ENCODE measurements at regions not wholly inside any gene's neighbourhood (a gene's known extent, or its start where the extent isn't known, plus 50 kb on each side); places are given as distances from the start of the nearest gene placed in this dataset.

DNA sequence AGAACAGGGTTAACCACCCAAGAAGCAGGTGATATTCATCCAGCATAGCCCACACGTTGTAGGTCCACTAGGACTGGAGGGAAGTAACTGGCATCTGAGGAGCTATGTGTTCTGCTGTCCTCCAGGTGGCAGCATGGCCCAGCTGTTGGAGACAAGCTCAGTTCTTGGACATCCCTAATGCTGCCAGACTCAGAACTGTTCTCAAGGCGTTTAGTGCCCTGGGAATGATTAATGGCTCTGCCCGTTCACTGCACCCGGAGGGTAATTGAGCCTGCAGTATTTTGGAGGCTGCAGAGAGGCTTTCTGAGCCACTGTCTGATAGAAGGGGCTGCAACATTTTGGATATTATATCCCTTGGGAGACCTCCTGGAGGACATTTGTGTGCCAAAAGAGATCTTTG, 521.3 kb upstream of the SEMA6D start:
- Histone ChIP-seq H3K4me1 (ENCODE audit: control insufficient read depth in 5 of 5, insufficient read depth in 5 of 5, low read length in 5 of 5) (peaks cover 0 to 3% (median 0%) of the 10 kb centered on the region in 5 donors), H3K27me3 (ENCODE audit: control insufficient read depth in 5 of 5, insufficient read depth in 4 of 5, low read length in 5 of 5) (no peaks in the 10 kb centered on the region), H3K9ac (ENCODE audit: low read length in 5 of 5) (no peak overlapping the region), H3K36me3 (ENCODE audit: control insufficient read depth in 5 of 5, insufficient read depth in 5 of 5, low read length in 5 of 5) (no peaks in the 10 kb centered on the region), H3K4me3 (ENCODE audit: low read depth in 1 of 5, low read length in 5 of 5) (no peak overlapping the region), H3K27ac (ENCODE audit: low read depth, low read length) (no peak overlapping the region), H3K9me3 (ENCODE audit: control insufficient read depth in 5 of 5, low read length in 5 of 5) (no peaks in the 10 kb centered on the region)

DNA sequence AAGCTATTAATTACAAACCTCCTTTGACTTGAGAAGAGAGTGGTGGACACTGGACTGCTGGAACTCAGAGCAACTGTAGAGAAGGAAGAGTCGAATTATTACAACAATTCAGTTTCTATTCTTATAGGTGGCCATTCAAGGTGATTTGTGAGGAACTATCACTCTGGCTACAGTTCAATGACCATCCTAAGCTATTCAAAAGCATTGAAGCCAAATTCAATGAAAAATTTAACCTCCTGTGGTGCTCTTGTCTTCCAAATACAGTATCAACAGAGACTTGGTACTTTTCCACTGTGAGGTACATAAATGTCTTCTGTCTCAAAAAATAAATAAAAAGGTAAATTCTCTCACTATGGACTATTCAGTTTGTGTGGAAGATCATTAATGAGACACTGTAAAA, 513.3 kb upstream of the SEMA6D start:
- Histone ChIP-seq H3K9me3 (ENCODE audit: control insufficient read depth in 5 of 5, low read length in 5 of 5) (no peaks in the 10 kb centered on the region), H3K36me3 (ENCODE audit: control insufficient read depth in 5 of 5, insufficient read depth in 5 of 5, low read length in 5 of 5) (no peaks in the 10 kb centered on the region), H3K27ac (ENCODE audit: low read depth, low read length) (no peak overlapping the region), H3K4me3 (ENCODE audit: low read depth in 1 of 5, low read length in 5 of 5) (no peak overlapping the region), H3K27me3 (ENCODE audit: control insufficient read depth in 5 of 5, insufficient read depth in 4 of 5, low read length in 5 of 5) (no peaks in the 10 kb centered on the region), H3K4me1 (ENCODE audit: control insufficient read depth in 5 of 5, insufficient read depth in 5 of 5, low read length in 5 of 5) (no peaks in the 10 kb centered on the region), H3K9ac (ENCODE audit: low read length in 5 of 5) (no peak overlapping the region)

DNA sequence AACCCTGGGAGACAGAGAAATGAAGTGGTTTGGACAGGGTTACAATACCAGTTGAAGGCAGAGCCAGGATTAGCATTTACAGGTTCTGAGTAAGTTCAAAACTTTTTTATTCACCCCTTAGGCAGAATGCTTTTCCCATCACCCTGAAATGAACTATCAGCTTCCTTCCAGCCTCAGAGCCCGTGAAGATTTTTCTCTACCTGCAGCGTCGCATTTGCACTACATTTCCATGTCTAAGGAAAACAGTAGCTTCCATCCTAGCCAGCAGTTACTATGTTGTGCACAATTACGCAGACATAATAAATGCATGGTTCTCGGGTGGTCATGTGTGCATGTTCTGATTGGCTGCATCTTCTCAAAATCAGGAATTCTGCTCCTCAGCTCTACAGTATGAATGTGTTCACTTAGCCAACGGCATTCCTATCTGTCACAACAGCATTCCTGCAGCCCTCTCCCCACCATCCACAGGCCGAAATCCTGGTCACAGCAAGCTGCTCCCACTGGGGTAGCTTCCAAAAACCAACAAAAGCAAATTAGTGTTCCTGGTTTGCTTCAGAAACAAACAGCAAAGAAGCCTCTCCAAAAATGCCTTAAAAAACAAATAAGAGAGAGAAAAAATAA, 510.8 kb upstream of the SEMA6D start:
- H3K4me3 ChIP-seq (ENCODE audit: low read depth in 1 of 5, low read length in 5 of 5), result no peak overlapping the region
- no peak overlapping the region for H3K27ac ChIP-seq (ENCODE audit: low read depth, low read length)
- no peaks in the 10 kb centered on the region for H3K27me3 ChIP-seq (ENCODE audit: control insufficient read depth in 5 of 5, insufficient read depth in 4 of 5, low read length in 5 of 5)
- no peaks in the 10 kb centered on the region for H3K9me3 ChIP-seq (ENCODE audit: control insufficient read depth in 5 of 5, low read length in 5 of 5)
- no peaks in the 10 kb centered on the region for H3K4me1 ChIP-seq (ENCODE audit: control insufficient read depth in 5 of 5, insufficient read depth in 5 of 5, low read length in 5 of 5)
- H3K9ac ChIP-seq (ENCODE audit: low read length in 5 of 5), result no peak overlapping the region
- H3K36me3 ChIP-seq (ENCODE audit: control insufficient read depth in 5 of 5, insufficient read depth in 5 of 5, low read length in 5 of 5), result no peaks in the 10 kb centered on the region

DNA sequence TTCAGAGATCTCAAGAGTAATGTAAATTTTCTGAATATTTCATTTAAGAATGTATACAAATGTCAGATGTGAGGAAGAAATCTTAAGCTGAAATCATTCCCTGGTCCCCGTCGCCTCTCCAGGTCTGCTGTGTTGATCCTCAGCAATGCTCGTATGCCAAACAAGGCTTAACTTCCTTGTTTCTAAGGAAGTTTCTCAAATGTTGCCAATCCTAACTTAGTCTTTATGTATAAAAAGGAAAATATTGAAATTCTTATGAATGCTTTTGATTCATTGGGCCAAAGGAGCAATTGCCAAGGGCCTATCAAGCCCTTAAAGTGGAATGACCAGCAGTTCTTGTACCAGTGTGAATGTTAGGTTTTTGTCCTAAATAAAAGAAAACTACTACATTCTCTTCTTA, 507.7 kb upstream of the SEMA6D start:
- Histone ChIP-seq H3K27ac (ENCODE audit: low read depth, low read length) (no peak overlapping the region), H3K9ac (ENCODE audit: low read length in 5 of 5) (no peak overlapping the region), H3K9me3 (ENCODE audit: control insufficient read depth in 5 of 5, low read length in 5 of 5) (no peaks in the 10 kb centered on the region), H3K4me1 (ENCODE audit: control insufficient read depth in 5 of 5, insufficient read depth in 5 of 5, low read length in 5 of 5) (no peaks in the 10 kb centered on the region), H3K36me3 (ENCODE audit: control insufficient read depth in 5 of 5, insufficient read depth in 5 of 5, low read length in 5 of 5) (no peaks in the 10 kb centered on the region), H3K4me3 (ENCODE audit: low read depth in 1 of 5, low read length in 5 of 5) (no peak overlapping the region), H3K27me3 (ENCODE audit: control insufficient read depth in 5 of 5, insufficient read depth in 4 of 5, low read length in 5 of 5) (no peaks in the 10 kb centered on the region)

DNA sequence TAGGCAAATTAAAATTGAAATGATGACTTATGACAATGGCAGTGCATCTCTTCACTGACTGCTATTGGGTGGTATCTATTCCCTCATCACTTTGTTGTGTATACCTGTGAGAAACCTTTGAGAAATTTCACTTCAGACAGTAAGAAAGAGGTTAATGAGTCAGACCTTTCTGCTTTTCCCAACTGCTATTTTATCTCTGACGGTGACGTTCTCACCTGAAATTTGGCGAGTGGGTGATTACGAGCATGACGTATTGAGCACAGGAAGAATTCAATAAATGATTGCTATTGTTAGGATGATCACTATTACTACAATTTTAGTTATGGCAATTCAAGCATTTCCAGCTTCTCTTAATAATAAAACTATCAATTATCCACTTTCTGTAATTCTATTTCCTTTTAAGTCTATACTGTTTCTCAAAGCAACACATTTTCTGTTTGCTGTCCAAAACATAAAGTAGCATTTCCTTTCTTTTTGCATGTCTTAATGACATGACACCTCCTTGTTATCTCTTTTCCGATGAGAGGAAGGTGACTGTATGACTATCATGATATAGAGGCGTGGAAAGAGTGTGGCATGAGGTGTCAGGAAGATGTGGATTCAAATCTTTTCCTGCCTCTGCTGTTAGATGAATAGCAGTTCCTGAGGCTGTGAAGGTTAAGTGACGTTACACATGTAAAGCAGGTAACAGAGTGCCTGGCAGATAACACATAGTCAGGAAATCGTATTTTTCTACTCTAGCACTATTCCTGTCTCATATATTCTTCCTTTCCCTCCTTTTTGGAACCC, 504.9 kb upstream of the SEMA6D start:
- no peaks in the 10 kb centered on the region for H3K9me3 ChIP-seq (ENCODE audit: control insufficient read depth in 5 of 5, low read length in 5 of 5)
- no peaks in the 10 kb centered on the region for H3K27me3 ChIP-seq (ENCODE audit: control insufficient read depth in 5 of 5, insufficient read depth in 4 of 5, low read length in 5 of 5)
- H3K36me3 ChIP-seq (ENCODE audit: control insufficient read depth in 5 of 5, insufficient read depth in 5 of 5, low read length in 5 of 5), result no peaks in the 10 kb centered on the region

DNA sequence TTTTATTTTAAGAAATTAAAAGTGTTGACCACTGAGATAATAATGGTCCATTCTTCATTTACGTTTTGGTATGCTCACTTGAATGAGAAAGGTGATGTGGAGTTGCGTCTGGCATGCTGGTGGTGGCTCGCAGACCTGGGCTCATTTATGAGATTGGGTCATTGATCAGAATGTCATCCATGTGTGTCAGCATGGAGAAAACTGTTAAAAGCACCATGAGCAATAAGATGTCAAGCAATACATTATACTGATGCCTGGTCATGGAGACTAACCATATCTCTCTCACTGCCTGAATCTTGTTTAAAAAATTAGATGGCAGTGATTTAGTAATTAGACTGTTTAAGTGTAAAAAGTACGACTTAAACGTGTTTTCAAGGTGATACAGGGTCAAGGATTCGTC, 503.4 kb upstream of the SEMA6D start:
- H3K36me3 ChIP-seq (ENCODE audit: control insufficient read depth in 5 of 5, insufficient read depth in 5 of 5, low read length in 5 of 5), result no peaks in the 10 kb centered on the region
- H3K4me3 ChIP-seq (ENCODE audit: low read depth in 1 of 5, low read length in 5 of 5), result no peak overlapping the region
- no peak overlapping the region for H3K27ac ChIP-seq (ENCODE audit: low read depth, low read length)
- H3K4me1 ChIP-seq (ENCODE audit: control insufficient read depth in 5 of 5, insufficient read depth in 5 of 5, low read length in 5 of 5), result no peaks in the 10 kb centered on the region
- H3K9ac ChIP-seq (ENCODE audit: low read length in 5 of 5), result no peak overlapping the region
- no peaks in the 10 kb centered on the region for H3K27me3 ChIP-seq (ENCODE audit: control insufficient read depth in 5 of 5, insufficient read depth in 4 of 5, low read length in 5 of 5)
- no peaks in the 10 kb centered on the region for H3K9me3 ChIP-seq (ENCODE audit: control insufficient read depth in 5 of 5, low read length in 5 of 5)

More for the DNA sequence above, 504.9 kb upstream of the SEMA6D start:
- Histone ChIP-seq H3K27ac (ENCODE audit: low read depth, low read length) (no peak overlapping the region), H3K9ac (ENCODE audit: low read length in 5 of 5) (no peak overlapping the region), H3K4me3 (ENCODE audit: low read depth in 1 of 5, low read length in 5 of 5) (no peak overlapping the region), H3K4me1 (ENCODE audit: control insufficient read depth in 5 of 5, insufficient read depth in 5 of 5, low read length in 5 of 5) (no peaks in the 10 kb centered on the region)

DNA sequence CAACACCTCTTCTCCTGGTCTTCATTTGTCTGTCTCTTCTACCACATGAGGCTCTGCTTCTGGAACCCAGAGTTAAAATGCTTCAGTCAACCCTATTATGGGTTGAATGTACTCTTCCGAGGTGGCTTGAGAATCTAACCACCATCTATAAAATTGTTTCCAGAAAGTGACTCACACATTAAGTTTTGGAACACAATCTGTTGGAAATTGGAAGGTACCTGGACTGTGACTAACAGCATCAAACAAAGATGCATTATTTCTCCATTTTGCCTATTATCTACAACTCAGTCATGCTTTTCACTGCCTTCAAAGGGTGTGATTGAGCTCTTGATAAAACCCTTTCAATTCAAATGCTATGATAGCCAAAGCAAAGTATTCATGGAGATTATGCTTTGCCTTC, 499.0 kb upstream of the SEMA6D start:
- no peak overlapping the region for H3K4me3 ChIP-seq (ENCODE audit: low read depth in 1 of 5, low read length in 5 of 5)
- no peak overlapping the region for H3K27ac ChIP-seq (ENCODE audit: low read depth, low read length)
- H3K4me1 ChIP-seq (ENCODE audit: control insufficient read depth in 5 of 5, insufficient read depth in 5 of 5, low read length in 5 of 5), result no peaks in the 10 kb centered on the region
- no peaks in the 10 kb centered on the region for H3K9me3 ChIP-seq (ENCODE audit: control insufficient read depth in 5 of 5, low read length in 5 of 5)
- no peaks in the 10 kb centered on the region for H3K36me3 ChIP-seq (ENCODE audit: control insufficient read depth in 5 of 5, insufficient read depth in 5 of 5, low read length in 5 of 5)
- H3K27me3 ChIP-seq (ENCODE audit: control insufficient read depth in 5 of 5, insufficient read depth in 4 of 5, low read length in 5 of 5), result no peaks in the 10 kb centered on the region
- H3K9ac ChIP-seq (ENCODE audit: low read length in 5 of 5), result no peak overlapping the region

DNA sequence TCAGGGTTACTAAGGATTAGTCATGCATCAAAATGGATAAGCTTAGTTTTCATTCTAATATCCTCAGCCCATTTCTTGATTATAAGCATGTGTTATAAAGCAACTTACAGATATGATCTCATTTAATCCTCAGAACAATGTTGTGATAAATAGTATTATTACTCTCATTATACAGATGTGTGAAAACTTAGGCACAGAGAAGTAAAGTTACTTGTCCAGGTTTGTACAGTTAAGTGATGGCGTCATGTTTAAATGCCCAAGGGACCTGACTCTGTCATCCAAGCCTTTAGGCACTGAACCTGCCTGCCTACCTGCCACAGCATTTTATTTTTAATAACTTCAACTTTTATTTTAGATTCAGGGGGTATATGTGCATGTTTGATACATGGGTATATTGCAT, 472.9 kb upstream of the SEMA6D start:
- Histone ChIP-seq H3K36me3 (ENCODE audit: control insufficient read depth in 5 of 5, insufficient read depth in 5 of 5, low read length in 5 of 5) (no peaks in the 10 kb centered on the region), H3K27me3 (ENCODE audit: control insufficient read depth in 5 of 5, insufficient read depth in 4 of 5, low read length in 5 of 5) (no peaks in the 10 kb centered on the region), H3K4me1 (ENCODE audit: control insufficient read depth in 5 of 5, insufficient read depth in 5 of 5, low read length in 5 of 5) (no peaks in the 10 kb centered on the region), H3K9me3 (ENCODE audit: control insufficient read depth in 5 of 5, low read length in 5 of 5) (no peaks in the 10 kb centered on the region), H3K4me3 (ENCODE audit: low read depth in 1 of 5, low read length in 5 of 5) (no peak overlapping the region), H3K9ac (ENCODE audit: low read length in 5 of 5) (no peak overlapping the region), H3K27ac (ENCODE audit: low read depth, low read length) (no peak overlapping the region)

DNA sequence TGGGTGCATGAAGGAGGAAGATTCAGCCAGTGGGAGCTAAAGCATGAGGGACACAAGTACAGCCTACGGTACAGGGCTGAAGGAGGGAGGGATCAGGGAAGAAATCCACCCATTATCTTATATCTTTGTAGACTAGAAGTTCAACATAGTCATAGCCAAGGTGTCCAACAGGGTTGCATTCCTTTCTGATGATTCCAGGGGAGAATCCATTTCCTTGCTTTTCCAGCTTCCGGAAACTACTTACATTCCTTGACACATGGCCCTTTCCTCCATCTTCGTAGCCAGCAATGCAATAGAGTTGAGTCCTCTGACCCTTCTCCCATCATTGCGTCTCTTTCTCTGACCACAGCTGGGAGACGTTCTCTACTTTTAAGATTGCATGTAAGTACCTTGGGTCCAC, 471.0 kb upstream of the SEMA6D start:
- H3K27ac ChIP-seq (ENCODE audit: low read depth, low read length), result no peak overlapping the region
- no peak overlapping the region for H3K4me3 ChIP-seq (ENCODE audit: low read depth in 1 of 5, low read length in 5 of 5)
- H3K36me3 ChIP-seq (ENCODE audit: control insufficient read depth in 5 of 5, insufficient read depth in 5 of 5, low read length in 5 of 5), result no peaks in the 10 kb centered on the region

DNA sequence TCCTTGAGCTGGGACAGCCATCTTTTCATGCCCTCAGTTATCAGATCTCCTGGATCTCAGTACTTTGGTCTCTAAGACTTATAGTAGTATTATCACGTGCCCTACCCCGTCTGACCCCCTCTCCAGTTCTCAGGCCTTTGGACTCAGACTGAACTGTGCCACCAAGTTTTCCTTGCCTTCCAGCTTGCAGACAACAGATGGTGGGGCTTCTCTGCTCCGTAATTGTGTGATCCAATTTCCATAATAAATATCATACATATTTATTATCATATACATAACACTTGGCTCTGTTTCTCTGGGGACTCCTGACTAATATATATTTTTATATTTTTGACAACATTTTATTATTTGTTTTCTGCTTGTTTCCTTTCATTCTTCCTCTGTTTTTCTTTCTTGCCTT, 458.8 kb upstream of the SEMA6D start:
- Histone ChIP-seq H3K4me1 (ENCODE audit: control insufficient read depth in 5 of 5, insufficient read depth in 5 of 5, low read length in 5 of 5) (no peaks in the 10 kb centered on the region), H3K36me3 (ENCODE audit: control insufficient read depth in 5 of 5, insufficient read depth in 5 of 5, low read length in 5 of 5) (no peaks in the 10 kb centered on the region), H3K27me3 (ENCODE audit: control insufficient read depth in 5 of 5, insufficient read depth in 4 of 5, low read length in 5 of 5) (no peaks in the 10 kb centered on the region), H3K9me3 (ENCODE audit: control insufficient read depth in 5 of 5, low read length in 5 of 5) (peaks cover 0 to 6% (median 0%) of the 10 kb centered on the region in 5 donors), H3K27ac (ENCODE audit: low read depth, low read length) (no peak overlapping the region), H3K4me3 (ENCODE audit: low read depth in 1 of 5, low read length in 5 of 5) (no peak overlapping the region), H3K9ac (ENCODE audit: low read length in 5 of 5) (no peak overlapping the region)

More for the DNA sequence above, 471.0 kb upstream of the SEMA6D start:
- Histone ChIP-seq H3K27me3 (ENCODE audit: control insufficient read depth in 5 of 5, insufficient read depth in 4 of 5, low read length in 5 of 5) (no peaks in the 10 kb centered on the region), H3K4me1 (ENCODE audit: control insufficient read depth in 5 of 5, insufficient read depth in 5 of 5, low read length in 5 of 5) (no peaks in the 10 kb centered on the region), H3K9ac (ENCODE audit: low read length in 5 of 5) (no peak overlapping the region), H3K9me3 (ENCODE audit: control insufficient read depth in 5 of 5, low read length in 5 of 5) (no peaks in the 10 kb centered on the region)

All from subcutaneous abdominal adipose tissue (tissue), 5 donors.